ENCODE measurements at regions not wholly inside any gene's neighbourhood (a gene's known extent, or its start where the extent isn't known, plus 50 kb on each side); places are given as distances from the start of the nearest gene placed in this dataset.

- peak; percentile 15 for DNase-seq (ENCODE audit: low read depth, low spot score)
- H3K4me3 ChIP-seq (ENCODE audit: low read depth, low read length), result no peak overlapping the region
- no peak for TF ChIP-seq CTCF (IDR thresholded peaks at IDR 0.05; ENCODE audit: low read depth, low read length)
- in situ Hi-C loops (cut with HindIII; ENCODE audit: low sequenced_read_pairs), result no loop called here
Measured at GRCh38 chr13:50152224-50152623, 137.0 kb downstream of the KCNRG start.

GRCh38 chr13:50152655-50153309 lies 137.5 kb downstream of the KCNRG start:
- TF ChIP-seq CTCF (IDR thresholded peaks at IDR 0.05; ENCODE audit: low read depth, low read length), result no peak
- in situ Hi-C loops (cut with HindIII; ENCODE audit: low sequenced_read_pairs), result no loop called here
- no peak overlapping the region for H3K4me3 ChIP-seq (ENCODE audit: low read depth, low read length)
- DNase-seq (ENCODE audit: low read depth, low spot score), result no peak

- in situ Hi-C loops (cut with HindIII; ENCODE audit: low sequenced_read_pairs), result no loop called here
- TF ChIP-seq CTCF (IDR thresholded peaks at IDR 0.05; ENCODE audit: low read depth, low read length), result no peak
- no peak for DNase-seq (ENCODE audit: low read depth, low spot score)
- H3K4me3 ChIP-seq (ENCODE audit: low read depth, low read length), result no peak overlapping the region
Measured at GRCh38 chr13:50153401-50153800, 138.2 kb downstream of the KCNRG start.

GRCh38 chr13:50153876-50154275 lies 138.6 kb downstream of the KCNRG start:
- no peak for DNase-seq (ENCODE audit: low read depth, low spot score)
- H3K4me3 ChIP-seq (ENCODE audit: low read depth, low read length), result no peak overlapping the region
- TF ChIP-seq CTCF (IDR thresholded peaks at IDR 0.05; ENCODE audit: low read depth, low read length), result no peak
- in situ Hi-C loops (cut with HindIII; ENCODE audit: low sequenced_read_pairs), result no loop called here

- no peak for DNase-seq (ENCODE audit: low read depth, low spot score)
- no peak for TF ChIP-seq CTCF (IDR thresholded peaks at IDR 0.05; ENCODE audit: low read depth, low read length)
- no peak overlapping the region for H3K4me3 ChIP-seq (ENCODE audit: low read depth, low read length)
- in situ Hi-C loops (cut with HindIII; ENCODE audit: low sequenced_read_pairs), result no loop called here
Measured at GRCh38 chr13:50154697-50155096, 139.5 kb downstream of the KCNRG start.

- peak; percentile 74 for DNase-seq (ENCODE audit: low read depth, low spot score)
- in situ Hi-C loops (cut with HindIII; ENCODE audit: low sequenced_read_pairs), result no loop called here
- H3K4me3 ChIP-seq (ENCODE audit: low read depth, low read length), result no peak overlapping the region
- TF ChIP-seq CTCF (IDR thresholded peaks at IDR 0.05; ENCODE audit: low read depth, low read length), result no peak
Measured at GRCh38 chr13:50156140-50156539, 140.9 kb downstream of the KCNRG start.

Measured in astrocyte of the spinal cord (primary cell).